ENCODE measurements at regions not wholly inside any gene's neighbourhood (a gene's known extent, or its start where the extent isn't known, plus 50 kb on each side); places are given as distances from the start of the nearest gene placed in this dataset.
"Not testable (repeated sequence)": the region's sequence is repeated elsewhere in the genome, so short reads cannot be mapped to it uniquely, and the experiment has no call there.

DNA sequence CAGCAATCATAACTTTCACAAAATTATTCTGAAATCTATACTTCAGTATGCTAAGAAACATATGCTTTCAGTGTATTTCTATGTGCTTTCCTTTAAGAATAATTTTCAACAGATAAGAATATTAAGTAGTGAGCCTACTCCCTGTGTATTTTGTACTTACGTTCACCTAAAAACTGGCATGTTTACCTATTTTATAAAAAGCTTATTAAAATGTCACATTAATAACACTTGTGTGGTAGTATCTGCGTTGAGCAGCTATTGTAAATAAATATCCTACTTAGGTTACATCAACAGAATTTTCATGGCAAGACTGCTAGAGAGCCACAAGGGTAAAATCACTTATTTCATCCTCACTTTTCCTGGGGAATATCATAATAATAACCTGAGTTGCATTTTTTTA is 113.4 kb upstream of the SLITRK5 start:
- TF ChIP-seq, protein P1, sequence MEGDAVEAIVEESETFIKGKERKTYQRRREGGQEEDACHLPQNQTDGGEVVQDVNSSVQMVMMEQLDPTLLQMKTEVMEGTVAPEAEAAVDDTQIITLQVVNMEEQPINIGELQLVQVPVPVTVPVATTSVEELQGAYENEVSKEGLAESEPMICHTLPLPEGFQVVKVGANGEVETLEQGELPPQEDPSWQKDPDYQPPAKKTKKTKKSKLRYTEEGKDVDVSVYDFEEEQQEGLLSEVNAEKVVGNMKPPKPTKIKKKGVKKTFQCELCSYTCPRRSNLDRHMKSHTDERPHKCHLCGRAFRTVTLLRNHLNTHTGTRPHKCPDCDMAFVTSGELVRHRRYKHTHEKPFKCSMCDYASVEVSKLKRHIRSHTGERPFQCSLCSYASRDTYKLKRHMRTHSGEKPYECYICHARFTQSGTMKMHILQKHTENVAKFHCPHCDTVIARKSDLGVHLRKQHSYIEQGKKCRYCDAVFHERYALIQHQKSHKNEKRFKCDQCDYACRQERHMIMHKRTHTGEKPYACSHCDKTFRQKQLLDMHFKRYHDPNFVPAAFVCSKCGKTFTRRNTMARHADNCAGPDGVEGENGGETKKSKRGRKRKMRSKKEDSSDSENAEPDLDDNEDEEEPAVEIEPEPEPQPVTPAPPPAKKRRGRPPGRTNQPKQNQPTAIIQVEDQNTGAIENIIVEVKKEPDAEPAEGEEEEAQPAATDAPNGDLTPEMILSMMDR (IDR thresholded peaks at IDR 0.05; ENCODE audit: extremely low read depth, insufficient read depth, missing control alignments): no peak
- in situ Hi-C loops (cut with MboI; ENCODE audit: low pct_unique_long_range_greater_than_20kb, low sequenced_read_pairs, unreplicated experiment): no loop called here
- no peak for DNase-seq (ENCODE audit: low spot score)

- DNase-seq (ENCODE audit: low spot score); in situ Hi-C loops (cut with MboI; ENCODE audit: low pct_unique_long_range_greater_than_20kb, low sequenced_read_pairs, unreplicated experiment): not testable (repeated sequence)
Observed at GRCh38 chr13:87561580-87561979, 109.6 kb upstream of the SLITRK5 start.

DNA sequence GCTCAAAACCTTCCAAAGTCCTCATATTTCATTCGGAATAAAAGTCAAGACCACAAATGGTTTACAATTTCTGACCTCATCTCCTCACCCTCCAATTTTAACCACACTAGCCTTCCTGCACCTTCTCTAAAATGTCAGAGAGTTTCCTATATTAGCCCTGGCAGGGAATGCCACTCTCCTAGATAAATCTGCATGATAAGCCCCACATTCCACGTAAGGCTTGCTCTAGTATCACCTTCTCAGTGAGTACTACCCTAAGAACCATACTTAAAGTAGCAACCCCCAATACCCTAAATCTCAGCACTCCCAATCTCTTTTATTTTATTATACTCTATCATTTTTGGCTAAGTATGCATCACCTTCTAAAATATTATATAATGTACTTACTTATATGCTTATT is 100.5 kb upstream of the SLITRK5 start:
- TF ChIP-seq, protein P1 (IDR thresholded peaks at IDR 0.05; ENCODE audit: extremely low read depth, insufficient read depth, missing control alignments): no peak
- in situ Hi-C loops (cut with MboI; ENCODE audit: low pct_unique_long_range_greater_than_20kb, low sequenced_read_pairs, unreplicated experiment): no loop called here
- no peak for DNase-seq (ENCODE audit: low spot score)

GRCh38 chr13:87582399-87582798 is 88.8 kb upstream of the SLITRK5 start:
- no peak for DNase-seq (ENCODE audit: low spot score)
- in situ Hi-C loops (cut with MboI; ENCODE audit: low pct_unique_long_range_greater_than_20kb, low sequenced_read_pairs, unreplicated experiment): no loop called here
- TF ChIP-seq, protein P1 (IDR thresholded peaks at IDR 0.05; ENCODE audit: extremely low read depth, insufficient read depth, missing control alignments): no peak

GRCh38 chr13:87590518-87590917 is 80.7 kb upstream of the SLITRK5 start:
- DNase-seq (ENCODE audit: low spot score): no peak
- in situ Hi-C loops (cut with MboI; ENCODE audit: low pct_unique_long_range_greater_than_20kb, low sequenced_read_pairs, unreplicated experiment): no loop called here
- TF ChIP-seq, protein P1 (IDR thresholded peaks at IDR 0.05; ENCODE audit: extremely low read depth, insufficient read depth, missing control alignments): no peak

- DNase-seq (ENCODE audit: low spot score); in situ Hi-C loops (cut with MboI; ENCODE audit: low pct_unique_long_range_greater_than_20kb, low sequenced_read_pairs, unreplicated experiment): not testable (repeated sequence)
Observed at GRCh38 chr13:87604437-87604836, 66.7 kb upstream of the SLITRK5 start.

- in situ Hi-C loops (cut with MboI; ENCODE audit: low pct_unique_long_range_greater_than_20kb, low sequenced_read_pairs, unreplicated experiment): no loop called here
- no peak for DNase-seq (ENCODE audit: low spot score)
- TF ChIP-seq, protein P1 (IDR thresholded peaks at IDR 0.05; ENCODE audit: extremely low read depth, insufficient read depth, missing control alignments): no peak
Observed at GRCh38 chr13:87607266-87607665, 63.9 kb upstream of the SLITRK5 start.

GRCh38 chr13:87614276-87614675 is 56.9 kb upstream of the SLITRK5 start:
- in situ Hi-C loops (cut with MboI; ENCODE audit: low pct_unique_long_range_greater_than_20kb, low sequenced_read_pairs, unreplicated experiment): no loop called here
- TF ChIP-seq, protein P1 (IDR thresholded peaks at IDR 0.05; ENCODE audit: extremely low read depth, insufficient read depth, missing control alignments): no peak

More at GRCh38 chr13:87614276-87614675, 56.9 kb upstream of the SLITRK5 start:
- DNase-seq (ENCODE audit: low spot score): no peak

All from GM13977 (cell line).